MCF 10A (cell line): ENCODE measurements at regions not wholly inside any gene's neighbourhood (a gene's known extent, or its start where the extent isn't known, plus 50 kb on each side); places are given as distances from the start of the nearest gene placed in this dataset.

Experiments
- BruUV-seq: library from RNA; stranded (reverse); fragments of 400-500 nt; replicated peaks from 2 replicates; lab custom pipeline; 2021; lab: Mats Ljungman, UMichigan
- CTCF ChIA-PET: fragments of 300-600 bp; sonication (Branson Sonifier 250); formaldehyde crosslinking; extraction: SDS; loops from one replicate; lab custom pipeline; 2021; ENCODE audit warnings: antibody characterized with exemption, inconsistent platforms; lab: Yijun Ruan, JAX
- POLR2A ChIA-PET: fragments of 300-600, 350-650 bp; sonication (Branson Sonifier 250); formaldehyde crosslinking; extraction: SDS; loops from one replicate; lab custom pipeline; 2020; ENCODE audit warnings: antibody characterized with exemption, inconsistent platforms; lab: Yijun Ruan, JAX
- DNase-seq: peaks from one replicate; pipeline ENCODE4 v3.0.0-alpha.2; 2018; ENCODE audit not compliant: unreplicated experiment
- H3K27ac Mint-ChIP-seq: one replicate; pipeline ENCODE4 v1.8.0; 2022; ENCODE audit warnings: mild to moderate bottlenecking, low read depth, mixed read lengths; ENCODE audit not compliant: unreplicated experiment
- H3K27me3 Mint-ChIP-seq: one replicate; pipeline ENCODE4 v1.8.0; 2022; ENCODE audit warnings: mixed read lengths; ENCODE audit not compliant: insufficient read depth, unreplicated experiment
- H3K36me3 Mint-ChIP-seq: one replicate; pipeline ENCODE4 v1.8.0; 2022; ENCODE audit warnings: mild to moderate bottlenecking, moderate library complexity, mixed read lengths; ENCODE audit not compliant: insufficient read depth, unreplicated experiment
- H3K4me1 Mint-ChIP-seq: one replicate; pipeline ENCODE4 v1.8.0; 2022; ENCODE audit warnings: mixed read lengths; ENCODE audit not compliant: insufficient read depth, unreplicated experiment
- H3K4me3 Mint-ChIP-seq: one replicate; pipeline ENCODE4 v1.8.0; 2022; ENCODE audit warnings: mild to moderate bottlenecking, moderate library complexity, mixed read lengths; ENCODE audit not compliant: unreplicated experiment
- H3K9me3 Mint-ChIP-seq: one replicate; pipeline ENCODE4 v1.8.0; 2022; ENCODE audit warnings: mixed read lengths; ENCODE audit not compliant: unreplicated experiment
- CTCF ChIP-seq: fragments of 200-600 bp; IDR thresholded peaks from one replicate; pipeline ENCODE4 v1.8.0; 2022; ENCODE audit warnings: antibody characterized with exemption, mild to moderate bottlenecking; ENCODE audit not compliant: unreplicated experiment
- intact Hi-C: fragments of 100-400 bp; cut with micrococcal nuclease; formaldehyde crosslinking; loops from 2 replicates; pipeline ENCODE4 v1.14.1; 2022

- BruUV-seq = no TSS peak
- peak overlapping the region; percentile 99 for H3K27ac Mint-ChIP-seq
- intact Hi-C loops = loop anchor here (5.0 kb wide), 1 partner anchor 146 kb away; the partner anchor contains the start of gene CPEB2
- no peak for TF ChIP-seq CTCF
- peaks cover 34% of the 10 kb centered on the region for H3K4me1 Mint-ChIP-seq
- no peaks in the 10 kb centered on the region for H3K36me3 Mint-ChIP-seq
- peak; percentile 99 for DNase-seq
- H3K27me3 Mint-ChIP-seq = no peaks in the 10 kb centered on the region
- ChIA-PET CTCF (interaction anchor here (0.6 to 1.3 kb wide), 8 partner anchors 30 to 1200 kb away, joined by 3 to 6 read pairs (median 3); no protein-coding TSS in a partner anchor), POLR2A (interaction anchor here (0.6 to 3.1 kb wide), 18 partner anchors 12 to 426 kb away, joined by 3 to 23 read pairs (median 4); partner anchors contain the start of gene CPEB2)
- H3K4me3 Mint-ChIP-seq = peak overlapping the region; percentile 8
- peaks cover 8% of the 10 kb centered on the region for H3K9me3 Mint-ChIP-seq
These were observed 146.0 kb upstream of the CPEB2 start for GRCh38 chr4:14856062-14856933.

- Mint-ChIP-seq H3K27me3 (no peaks in the 10 kb centered on the region), H3K4me1 (peaks cover 34% of the 10 kb centered on the region), H3K9me3 (peaks cover 8% of the 10 kb centered on the region), H3K36me3 (no peaks in the 10 kb centered on the region), H3K27ac (peak overlapping the region; percentile 99), H3K4me3 (peak overlapping the region; percentile 8)
- peak; percentile 17 for DNase-seq
- no peak for TF ChIP-seq CTCF
- TSS peak; percentile 44 for BruUV-seq
- CTCF ChIA-PET = interaction anchor here (0.6 to 1.3 kb wide), 3 partner anchors 36 to 297 kb away, joined by 3 to 4 read pairs (median 4); no protein-coding TSS in a partner anchor
- POLR2A ChIA-PET = interaction anchor here (0.6 to 3.1 kb wide), 11 partner anchors 22 to 185 kb away, joined by 3 to 23 read pairs (median 5); partner anchors contain the start of gene CPEB2
- intact Hi-C loops = loop anchor here (5.0 kb wide), 1 partner anchor 145 kb away; the partner anchor contains the start of gene CPEB2
These were observed 145.4 kb upstream of the CPEB2 start for GRCh38 chr4:14856934-14857235.

GRCh38 chr4:14857475-14857874 lies 144.8 kb upstream of the CPEB2 start:
- H3K36me3 Mint-ChIP-seq = no peaks in the 10 kb centered on the region
- ChIA-PET POLR2A (interaction anchor here (1.7 to 3.1 kb wide), 3 partner anchors 28 to 147 kb away, joined by 5 to 23 read pairs (median 14); no protein-coding TSS in a partner anchor), CTCF (interaction anchor here (0.6 kb wide), 1 partner anchor 296 kb away, joined by 3 read pairs; no protein-coding TSS in a partner anchor)
- intact Hi-C loops = loop anchor here (5.0 kb wide), 1 partner anchor 145 kb away; the partner anchor contains the start of gene CPEB2
- BruUV-seq = no TSS peak
- H3K4me3 Mint-ChIP-seq = no peak overlapping the region
- peaks cover 3% of the 10 kb centered on the region for H3K9me3 Mint-ChIP-seq
- no peak for DNase-seq
- peak overlapping the region; percentile 99 for H3K27ac Mint-ChIP-seq
- H3K4me1 Mint-ChIP-seq = peaks cover 34% of the 10 kb centered on the region
- no peaks in the 10 kb centered on the region for H3K27me3 Mint-ChIP-seq
- no peak for TF ChIP-seq CTCF

- no peaks in the 10 kb centered on the region for H3K27me3 Mint-ChIP-seq
- peaks cover 34% of the 10 kb centered on the region for H3K4me1 Mint-ChIP-seq
- H3K9me3 Mint-ChIP-seq = no peaks in the 10 kb centered on the region
- H3K27ac Mint-ChIP-seq = no peak overlapping the region
- intact Hi-C loops = loop anchor here (5.0 kb wide), 1 partner anchor 144 kb away; the partner anchor contains the start of gene CPEB2
- no TSS peak for BruUV-seq
- ChIA-PET CTCF (interaction anchor here (0.7 to 0.8 kb wide), 2 partner anchors 59 to 356 kb away, joined by 3 read pairs; no protein-coding TSS in a partner anchor), POLR2A (interaction anchor here (2.4 to 3.1 kb wide), 2 partner anchors 143 to 146 kb away, joined by 14 to 23 read pairs; no protein-coding TSS in a partner anchor)
- H3K36me3 Mint-ChIP-seq = no peaks in the 10 kb centered on the region
- no peak for TF ChIP-seq CTCF
- no peak for DNase-seq
- no peak overlapping the region for H3K4me3 Mint-ChIP-seq
These were observed 144.3 kb upstream of the CPEB2 start for GRCh38 chr4:14857981-14858380.
